ENCODE measurements at regions not wholly inside any gene's neighbourhood (a gene's known extent, or its start where the extent isn't known, plus 50 kb on each side); places are given as distances from the start of the nearest gene placed in this dataset.

DNA sequence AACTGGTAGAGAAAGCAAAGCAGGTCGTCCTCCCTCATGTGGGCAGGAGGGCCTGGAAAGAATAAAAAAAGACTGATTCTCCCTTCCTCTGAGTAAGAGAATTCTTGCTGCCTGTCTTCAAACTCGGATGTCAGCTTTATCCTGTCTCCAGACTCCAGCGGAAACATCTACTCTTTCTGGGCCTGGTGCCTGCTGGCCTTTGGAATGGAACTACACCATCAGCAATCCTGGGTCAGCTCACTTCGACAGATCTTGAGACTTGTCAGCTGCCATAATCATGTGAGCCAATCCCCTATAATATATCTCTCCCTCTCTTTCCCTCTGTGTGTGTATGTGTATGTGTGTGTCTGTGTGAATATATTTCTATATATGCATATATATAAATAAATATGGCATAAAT, 411.0 kb upstream of the DPP6 start:
- H3K9ac ChIP-seq (ENCODE audit: low read depth in 1 of 2, low read length in 2 of 2), result no peak overlapping the region
- no peak overlapping the region for H3K27ac ChIP-seq (ENCODE audit: low read depth in 1 of 2, low read length in 2 of 2)
- no peak for TF ChIP-seq FOXA2 (IDR thresholded peaks at IDR 0.05)
- no peak for TF ChIP-seq YY1 (IDR thresholded peaks at IDR 0.05)
- TF ChIP-seq JUND (IDR thresholded peaks at IDR 0.05), result peak in 1 of 2 donors; percentile 27
- TF ChIP-seq, protein P1, sequence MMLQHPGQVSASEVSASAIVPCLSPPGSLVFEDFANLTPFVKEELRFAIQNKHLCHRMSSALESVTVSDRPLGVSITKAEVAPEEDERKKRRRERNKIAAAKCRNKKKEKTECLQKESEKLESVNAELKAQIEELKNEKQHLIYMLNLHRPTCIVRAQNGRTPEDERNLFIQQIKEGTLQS (IDR thresholded peaks at IDR 0.05), result no peak
- TF ChIP-seq TAF1 (conservative IDR thresholded peaks at IDR 0.05), result no peak
- no peak for TF ChIP-seq RAD21 (IDR thresholded peaks at IDR 0.05)
- no peak for TF ChIP-seq SP1 (IDR thresholded peaks at IDR 0.05)
- TF ChIP-seq NR2F2 (IDR thresholded peaks at IDR 0.05), result peak; percentile 30
- TF ChIP-seq, protein P2, sequence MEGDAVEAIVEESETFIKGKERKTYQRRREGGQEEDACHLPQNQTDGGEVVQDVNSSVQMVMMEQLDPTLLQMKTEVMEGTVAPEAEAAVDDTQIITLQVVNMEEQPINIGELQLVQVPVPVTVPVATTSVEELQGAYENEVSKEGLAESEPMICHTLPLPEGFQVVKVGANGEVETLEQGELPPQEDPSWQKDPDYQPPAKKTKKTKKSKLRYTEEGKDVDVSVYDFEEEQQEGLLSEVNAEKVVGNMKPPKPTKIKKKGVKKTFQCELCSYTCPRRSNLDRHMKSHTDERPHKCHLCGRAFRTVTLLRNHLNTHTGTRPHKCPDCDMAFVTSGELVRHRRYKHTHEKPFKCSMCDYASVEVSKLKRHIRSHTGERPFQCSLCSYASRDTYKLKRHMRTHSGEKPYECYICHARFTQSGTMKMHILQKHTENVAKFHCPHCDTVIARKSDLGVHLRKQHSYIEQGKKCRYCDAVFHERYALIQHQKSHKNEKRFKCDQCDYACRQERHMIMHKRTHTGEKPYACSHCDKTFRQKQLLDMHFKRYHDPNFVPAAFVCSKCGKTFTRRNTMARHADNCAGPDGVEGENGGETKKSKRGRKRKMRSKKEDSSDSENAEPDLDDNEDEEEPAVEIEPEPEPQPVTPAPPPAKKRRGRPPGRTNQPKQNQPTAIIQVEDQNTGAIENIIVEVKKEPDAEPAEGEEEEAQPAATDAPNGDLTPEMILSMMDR (IDR thresholded peaks at IDR 0.05; ENCODE audit: low read depth, low read length, missing input control), result no peak
- no peak for TF ChIP-seq EGR1 (IDR thresholded peaks at IDR 0.05; ENCODE audit: low read depth in 2 of 2)
- no peak for TF ChIP-seq HNF4A (conservative IDR thresholded peaks at IDR 0.05)
- no peak for TF ChIP-seq RXRA (IDR thresholded peaks at IDR 0.05)
- no peak for TF ChIP-seq GABPA (IDR thresholded peaks at IDR 0.05 in 1 of 2, conservative IDR thresholded peaks at IDR 0.05 in 1 of 2)
- TF ChIP-seq, protein P3, sequence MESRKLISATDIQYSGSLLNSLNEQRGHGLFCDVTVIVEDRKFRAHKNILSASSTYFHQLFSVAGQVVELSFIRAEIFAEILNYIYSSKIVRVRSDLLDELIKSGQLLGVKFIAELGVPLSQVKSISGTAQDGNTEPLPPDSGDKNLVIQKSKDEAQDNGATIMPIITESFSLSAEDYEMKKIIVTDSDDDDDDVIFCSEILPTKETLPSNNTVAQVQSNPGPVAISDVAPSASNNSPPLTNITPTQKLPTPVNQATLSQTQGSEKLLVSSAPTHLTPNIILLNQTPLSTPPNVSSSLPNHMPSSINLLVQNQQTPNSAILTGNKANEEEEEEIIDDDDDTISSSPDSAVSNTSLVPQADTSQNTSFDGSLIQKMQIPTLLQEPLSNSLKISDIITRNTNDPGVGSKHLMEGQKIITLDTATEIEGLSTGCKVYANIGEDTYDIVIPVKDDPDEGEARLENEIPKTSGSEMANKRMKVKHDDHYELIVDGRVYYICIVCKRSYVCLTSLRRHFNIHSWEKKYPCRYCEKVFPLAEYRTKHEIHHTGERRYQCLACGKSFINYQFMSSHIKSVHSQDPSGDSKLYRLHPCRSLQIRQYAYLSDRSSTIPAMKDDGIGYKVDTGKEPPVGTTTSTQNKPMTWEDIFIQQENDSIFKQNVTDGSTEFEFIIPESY (IDR thresholded peaks at IDR 0.05), result no peak
- TF ChIP-seq FOXA1 (IDR thresholded peaks at IDR 0.05), result no peak
- TF ChIP-seq HNF4G (IDR thresholded peaks at IDR 0.05), result no peak
- TF ChIP-seq, protein P4, sequence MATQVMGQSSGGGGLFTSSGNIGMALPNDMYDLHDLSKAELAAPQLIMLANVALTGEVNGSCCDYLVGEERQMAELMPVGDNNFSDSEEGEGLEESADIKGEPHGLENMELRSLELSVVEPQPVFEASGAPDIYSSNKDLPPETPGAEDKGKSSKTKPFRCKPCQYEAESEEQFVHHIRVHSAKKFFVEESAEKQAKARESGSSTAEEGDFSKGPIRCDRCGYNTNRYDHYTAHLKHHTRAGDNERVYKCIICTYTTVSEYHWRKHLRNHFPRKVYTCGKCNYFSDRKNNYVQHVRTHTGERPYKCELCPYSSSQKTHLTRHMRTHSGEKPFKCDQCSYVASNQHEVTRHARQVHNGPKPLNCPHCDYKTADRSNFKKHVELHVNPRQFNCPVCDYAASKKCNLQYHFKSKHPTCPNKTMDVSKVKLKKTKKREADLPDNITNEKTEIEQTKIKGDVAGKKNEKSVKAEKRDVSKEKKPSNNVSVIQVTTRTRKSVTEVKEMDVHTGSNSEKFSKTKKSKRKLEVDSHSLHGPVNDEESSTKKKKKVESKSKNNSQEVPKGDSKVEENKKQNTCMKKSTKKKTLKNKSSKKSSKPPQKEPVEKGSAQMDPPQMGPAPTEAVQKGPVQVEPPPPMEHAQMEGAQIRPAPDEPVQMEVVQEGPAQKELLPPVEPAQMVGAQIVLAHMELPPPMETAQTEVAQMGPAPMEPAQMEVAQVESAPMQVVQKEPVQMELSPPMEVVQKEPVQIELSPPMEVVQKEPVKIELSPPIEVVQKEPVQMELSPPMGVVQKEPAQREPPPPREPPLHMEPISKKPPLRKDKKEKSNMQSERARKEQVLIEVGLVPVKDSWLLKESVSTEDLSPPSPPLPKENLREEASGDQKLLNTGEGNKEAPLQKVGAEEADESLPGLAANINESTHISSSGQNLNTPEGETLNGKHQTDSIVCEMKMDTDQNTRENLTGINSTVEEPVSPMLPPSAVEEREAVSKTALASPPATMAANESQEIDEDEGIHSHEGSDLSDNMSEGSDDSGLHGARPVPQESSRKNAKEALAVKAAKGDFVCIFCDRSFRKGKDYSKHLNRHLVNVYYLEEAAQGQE (IDR thresholded peaks at IDR 0.05), result no peak
- no peaks in the 10 kb centered on the region for H3K4me1 ChIP-seq (ENCODE audit: control insufficient read depth in 4 of 4, insufficient read depth in 4 of 4, low read length in 3 of 4)
- no peaks in the 10 kb centered on the region for H3K27me3 ChIP-seq (ENCODE audit: control insufficient read depth in 4 of 4, insufficient read depth in 4 of 4, low read length in 3 of 4)
- peaks cover 1 to 16% (median 4%) of the 10 kb centered on the region in 4 donors for H3K9me3 ChIP-seq (ENCODE audit: control insufficient read depth in 4 of 4, low read length in 3 of 4)
- no peaks in the 10 kb centered on the region for H3K36me3 ChIP-seq (ENCODE audit: control insufficient read depth in 4 of 4, insufficient read depth in 3 of 4, low read depth in 1 of 4, low read length in 3 of 4)
- DNase-seq (ENCODE audit: low spot score), result no peak
- no peak overlapping the region for H3K4me3 ChIP-seq (ENCODE audit: low read depth in 1 of 3, low read length in 3 of 3)
- 62% methylated on average over 4 of the region's 4 CpGs for WGBS

DNA sequence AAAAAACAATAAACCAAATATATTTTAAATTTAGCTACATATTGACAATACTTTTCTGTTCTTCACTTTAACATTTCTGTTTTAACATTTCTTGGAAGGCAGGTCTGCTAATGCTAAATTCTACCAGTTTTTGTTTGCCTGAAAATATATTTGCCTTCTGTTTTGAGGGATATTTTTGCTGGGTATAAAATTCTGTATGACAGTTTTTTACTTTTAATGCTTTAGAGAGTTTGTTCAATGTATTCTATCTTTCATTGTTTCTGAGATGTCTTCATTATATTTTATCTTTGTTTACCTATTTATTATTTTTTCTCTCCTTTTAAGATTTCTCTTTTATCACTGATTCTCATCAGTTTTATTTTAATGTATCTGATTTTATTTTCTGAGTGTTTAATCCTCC, 409.2 kb upstream of the DPP6 start:
- H3K9me3 ChIP-seq (ENCODE audit: control insufficient read depth in 4 of 4, low read length in 3 of 4), result peaks cover 0 to 13% (median 4%) of the 10 kb centered on the region in 4 donors
- H3K4me3 ChIP-seq (ENCODE audit: low read depth in 1 of 3, low read length in 3 of 3), result no peak overlapping the region
- no peak overlapping the region for H3K27ac ChIP-seq (ENCODE audit: low read depth in 1 of 2, low read length in 2 of 2)
- DNase-seq (ENCODE audit: low spot score), result no peak
- no peaks in the 10 kb centered on the region for H3K27me3 ChIP-seq (ENCODE audit: control insufficient read depth in 4 of 4, insufficient read depth in 4 of 4, low read length in 3 of 4)
- H3K36me3 ChIP-seq (ENCODE audit: control insufficient read depth in 4 of 4, insufficient read depth in 3 of 4, low read depth in 1 of 4, low read length in 3 of 4), result no peaks in the 10 kb centered on the region
- H3K4me1 ChIP-seq (ENCODE audit: control insufficient read depth in 4 of 4, insufficient read depth in 4 of 4, low read length in 3 of 4), result no peaks in the 10 kb centered on the region
- H3K9ac ChIP-seq (ENCODE audit: low read depth in 1 of 2, low read length in 2 of 2), result no peak overlapping the region
- TF ChIP-seq HNF4A (conservative IDR thresholded peaks at IDR 0.05), result no peak
- TF ChIP-seq, protein P1 (IDR thresholded peaks at IDR 0.05), result no peak
- TF ChIP-seq, protein P5, sequence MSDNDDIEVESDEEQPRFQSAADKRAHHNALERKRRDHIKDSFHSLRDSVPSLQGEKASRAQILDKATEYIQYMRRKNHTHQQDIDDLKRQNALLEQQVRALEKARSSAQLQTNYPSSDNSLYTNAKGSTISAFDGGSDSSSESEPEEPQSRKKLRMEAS (IDR thresholded peaks at IDR 0.05), result no peak
- no peak for TF ChIP-seq NR2F2 (IDR thresholded peaks at IDR 0.05)
- TF ChIP-seq YY1 (IDR thresholded peaks at IDR 0.05), result no peak
- TF ChIP-seq GABPA (IDR thresholded peaks at IDR 0.05 in 1 of 2, conservative IDR thresholded peaks at IDR 0.05 in 1 of 2), result no peak
- no peak for TF ChIP-seq SP1 (IDR thresholded peaks at IDR 0.05)
- no peak for TF ChIP-seq RXRA (IDR thresholded peaks at IDR 0.05)
- TF ChIP-seq RAD21 (IDR thresholded peaks at IDR 0.05), result no peak
- TF ChIP-seq, protein P2 (IDR thresholded peaks at IDR 0.05; ENCODE audit: low read depth, low read length, missing input control), result no peak
- TF ChIP-seq EGR1 (IDR thresholded peaks at IDR 0.05; ENCODE audit: low read depth in 2 of 2), result no peak

Measured in liver (tissue), 8 donors.